Testis (tissue), 2 donors: ENCODE measurements at regions not wholly inside any gene's neighbourhood (a gene's known extent, or its start where the extent isn't known, plus 50 kb on each side); places are given as distances from the start of the nearest gene placed in this dataset.

Source experiments
- POLR2A ChIP-seq: fragments of 450-650 bp; IDR thresholded peaks from one replicate; pipeline ENCODE4 v1.6.1; 2017; ENCODE audit warnings: antibody characterized with exemption, mild to moderate bottlenecking, moderate library complexity
- TF ChIP-seq, protein P1 (sequence below), 3 experiments: fragments of 450-650 bp in 2 of 3; fragments of 200-600 bp in 1 of 3; sonication (generic) in 1 of 3; IDR thresholded peaks; one replicate each; pipeline ENCODE4 v1.5.1; 2016 to 2019; ENCODE audit warnings: antibody characterized with exemption in 3 of 3, mild to moderate bottlenecking in 2 of 3, moderate library complexity in 1 of 3

DNA sequence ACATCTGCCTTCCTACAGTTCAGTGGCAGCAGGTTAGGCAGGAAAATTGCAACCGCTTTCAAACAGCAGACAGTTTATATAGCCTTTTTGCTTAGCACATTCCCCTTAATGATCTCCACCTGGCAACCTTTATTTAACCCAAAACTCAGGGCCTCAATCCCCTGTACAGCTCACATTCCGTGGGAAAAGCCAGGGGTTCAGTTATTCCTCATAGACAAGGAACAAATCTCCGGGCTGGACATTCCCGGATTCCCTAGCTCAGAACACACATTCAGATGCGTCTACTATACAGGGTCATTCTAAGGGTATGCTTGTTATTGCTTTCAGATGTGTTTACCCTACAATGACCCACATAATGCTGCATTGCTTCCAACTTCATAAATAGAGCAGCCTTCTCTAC is 73.8 kb upstream of the DCN start:
- TF ChIP-seq POLR2A = no peak
- TF ChIP-seq, protein P1, sequence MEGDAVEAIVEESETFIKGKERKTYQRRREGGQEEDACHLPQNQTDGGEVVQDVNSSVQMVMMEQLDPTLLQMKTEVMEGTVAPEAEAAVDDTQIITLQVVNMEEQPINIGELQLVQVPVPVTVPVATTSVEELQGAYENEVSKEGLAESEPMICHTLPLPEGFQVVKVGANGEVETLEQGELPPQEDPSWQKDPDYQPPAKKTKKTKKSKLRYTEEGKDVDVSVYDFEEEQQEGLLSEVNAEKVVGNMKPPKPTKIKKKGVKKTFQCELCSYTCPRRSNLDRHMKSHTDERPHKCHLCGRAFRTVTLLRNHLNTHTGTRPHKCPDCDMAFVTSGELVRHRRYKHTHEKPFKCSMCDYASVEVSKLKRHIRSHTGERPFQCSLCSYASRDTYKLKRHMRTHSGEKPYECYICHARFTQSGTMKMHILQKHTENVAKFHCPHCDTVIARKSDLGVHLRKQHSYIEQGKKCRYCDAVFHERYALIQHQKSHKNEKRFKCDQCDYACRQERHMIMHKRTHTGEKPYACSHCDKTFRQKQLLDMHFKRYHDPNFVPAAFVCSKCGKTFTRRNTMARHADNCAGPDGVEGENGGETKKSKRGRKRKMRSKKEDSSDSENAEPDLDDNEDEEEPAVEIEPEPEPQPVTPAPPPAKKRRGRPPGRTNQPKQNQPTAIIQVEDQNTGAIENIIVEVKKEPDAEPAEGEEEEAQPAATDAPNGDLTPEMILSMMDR (IDR thresholded peaks at IDR 0.05) = no peak
